Fibroblast of skin of back (primary cell): ENCODE measurements at regions not wholly inside any gene's neighbourhood (a gene's known extent, or its start where the extent isn't known, plus 50 kb on each side); places are given as distances from the start of the nearest gene placed in this dataset.
A peak's percentile ranks its signal among the peaks of the same experiment; 100 is the strongest.

Experiments used
- DNase-seq: peaks from one replicate; pipeline ENCODE4 v3.0.0-alpha.2; 2013

DNA sequence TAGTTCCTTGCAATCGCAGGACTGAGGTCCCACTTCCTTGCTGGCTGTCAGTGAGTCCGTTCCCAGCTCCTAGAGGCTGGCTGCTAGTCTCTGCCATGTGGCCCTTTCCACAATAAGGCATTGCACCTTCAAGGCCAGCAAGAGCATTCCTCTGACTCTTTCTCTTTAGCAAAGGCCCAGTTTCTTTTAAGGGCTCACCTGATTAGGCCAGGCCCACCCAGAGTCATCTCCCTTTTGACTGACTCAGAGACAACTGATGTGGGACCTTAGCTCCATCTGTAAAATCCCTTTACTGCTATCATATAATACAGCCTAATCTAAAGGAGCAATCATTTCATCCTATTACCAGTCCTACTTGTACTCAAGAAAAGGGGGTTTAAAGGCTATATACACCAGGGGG lies 278.2 kb downstream of the SLC4A3 start:
- DNase-seq: no peak

DNA sequence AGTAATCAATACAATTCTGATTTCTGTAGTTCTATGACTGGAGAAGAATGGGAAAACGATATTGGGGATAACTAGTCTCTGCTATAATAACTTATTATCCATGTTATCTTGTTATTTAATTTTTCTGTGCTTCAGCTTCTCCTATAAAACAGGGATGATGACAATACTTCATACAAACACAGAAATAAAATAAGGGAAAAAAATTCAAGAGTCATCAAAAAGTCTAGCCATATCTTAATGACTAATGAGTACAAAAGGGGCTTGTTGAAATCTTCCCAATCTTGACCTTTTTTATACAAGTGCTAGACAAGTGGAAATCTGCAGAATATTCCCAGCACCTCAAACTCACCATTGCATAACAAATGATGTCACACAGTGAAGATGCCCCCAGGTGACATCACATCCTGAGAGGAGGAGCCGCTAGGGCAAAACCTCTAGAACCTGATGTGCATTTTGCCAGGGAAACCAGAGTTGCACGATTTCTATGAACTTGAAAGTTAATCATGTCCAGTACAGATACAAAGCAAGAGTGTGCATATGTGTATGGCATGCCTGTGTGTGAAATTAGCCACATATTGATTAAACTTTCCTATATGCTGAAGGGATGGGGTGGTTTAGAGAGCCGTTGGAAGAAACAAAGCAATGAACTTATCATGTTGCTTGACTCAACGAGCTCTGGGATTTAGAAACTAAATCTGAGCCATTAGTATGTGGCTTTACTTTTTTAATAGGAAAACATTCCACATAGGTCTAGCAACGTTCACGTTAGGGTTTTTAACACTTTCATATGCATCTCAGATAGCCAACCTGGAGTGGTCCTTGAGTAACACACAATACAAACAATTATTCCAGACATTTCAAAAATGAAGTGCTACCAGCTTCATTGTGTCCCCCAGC lies 278.9 kb downstream of the SLC4A3 start:
- no peak for DNase-seq

GRCh38 chr2:219907011-219907365 lies 279.6 kb downstream of the SLC4A3 start:
- no peak for DNase-seq

DNA sequence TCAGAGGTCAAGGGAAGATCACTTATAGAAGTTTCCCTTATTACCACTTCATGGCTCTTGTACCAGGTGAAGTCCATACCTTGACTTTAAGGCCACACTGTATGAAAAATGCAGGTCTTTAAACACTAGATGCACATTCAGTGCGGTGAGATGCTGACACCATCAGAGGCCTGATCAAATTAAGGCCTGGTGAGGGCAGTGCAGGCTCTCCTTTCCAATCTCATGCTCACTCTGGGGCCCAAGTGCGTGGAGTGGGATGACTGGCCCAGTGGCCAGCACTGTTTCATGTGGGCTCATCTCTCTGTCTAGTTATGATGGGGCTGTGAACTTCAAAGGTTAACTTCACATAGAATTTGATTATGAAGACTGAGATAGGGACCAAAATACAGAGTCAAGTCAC lies 281.1 kb downstream of the SLC4A3 start:
- DNase-seq: no peak

- no peak for DNase-seq
Measured at GRCh38 chr2:219911541-219911940, 284.1 kb downstream of the SLC4A3 start.

DNA sequence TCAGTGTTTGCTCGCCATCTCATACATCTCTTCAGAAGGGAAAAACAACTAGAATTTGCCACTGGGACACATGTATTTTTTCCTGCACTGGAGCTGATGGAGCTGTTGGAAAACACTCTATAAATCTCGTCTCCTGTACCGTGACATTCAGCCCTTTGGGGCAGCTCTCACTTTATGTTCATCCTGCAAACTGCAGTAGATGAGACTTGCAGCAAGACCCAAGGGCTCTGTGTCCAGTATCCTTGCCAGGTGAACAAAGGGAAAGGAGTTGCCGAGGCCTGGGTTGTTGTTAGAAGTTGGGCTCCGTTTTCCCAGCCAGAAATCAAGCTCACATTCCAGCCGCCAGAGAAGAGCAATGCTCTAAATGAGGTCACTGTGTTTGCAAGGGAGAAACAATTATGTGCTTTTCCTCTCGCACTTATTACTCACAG lies 285.1 kb downstream of the SLC4A3 start:
- peak; percentile 50 for DNase-seq

DNA sequence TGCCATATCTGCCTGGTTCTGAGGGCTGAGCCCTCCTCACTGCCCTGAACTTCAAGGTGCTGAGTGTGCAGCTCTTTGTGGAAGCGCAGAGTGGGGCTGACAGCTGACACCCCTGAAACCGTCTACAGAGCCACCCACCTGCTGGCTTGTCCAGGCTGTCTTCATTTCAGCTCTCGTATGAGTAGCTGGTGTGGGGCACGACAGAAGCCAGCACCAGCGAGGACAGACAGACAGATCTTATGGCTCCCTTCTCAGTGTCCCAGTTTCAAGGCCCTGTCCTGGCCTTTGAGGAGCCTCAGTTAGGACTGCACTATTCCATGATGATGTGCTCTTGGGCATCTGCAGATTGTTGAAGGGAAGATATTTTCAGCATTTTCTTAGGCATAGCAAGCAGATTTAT lies 287.1 kb downstream of the SLC4A3 start:
- no peak for DNase-seq

GRCh38 chr2:219916281-219916680 lies 288.9 kb downstream of the SLC4A3 start:
- no peak for DNase-seq

GRCh38 chr2:219916726-219917440 lies 289.5 kb downstream of the SLC4A3 start:
- no peak for DNase-seq

DNA sequence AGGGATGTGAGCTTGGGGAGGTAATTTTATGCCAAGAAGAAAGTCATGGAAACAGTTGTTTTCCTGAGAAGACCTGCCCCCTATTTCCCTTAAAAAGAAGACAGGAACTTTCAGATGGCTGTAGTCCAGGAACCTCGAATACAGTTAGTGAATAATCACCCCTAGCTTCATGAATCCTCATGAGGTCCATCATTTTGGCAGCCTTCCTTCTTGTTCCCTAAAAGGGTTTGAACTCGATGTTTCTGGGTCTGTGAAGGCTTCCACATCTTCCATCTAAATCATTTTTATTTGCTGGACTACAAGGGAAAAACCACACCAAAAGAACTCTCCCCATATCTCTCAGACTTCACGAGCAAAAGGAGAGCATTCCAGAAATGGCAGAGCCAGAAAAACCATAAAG lies 290.8 kb downstream of the SLC4A3 start:
- no peak for DNase-seq

DNA sequence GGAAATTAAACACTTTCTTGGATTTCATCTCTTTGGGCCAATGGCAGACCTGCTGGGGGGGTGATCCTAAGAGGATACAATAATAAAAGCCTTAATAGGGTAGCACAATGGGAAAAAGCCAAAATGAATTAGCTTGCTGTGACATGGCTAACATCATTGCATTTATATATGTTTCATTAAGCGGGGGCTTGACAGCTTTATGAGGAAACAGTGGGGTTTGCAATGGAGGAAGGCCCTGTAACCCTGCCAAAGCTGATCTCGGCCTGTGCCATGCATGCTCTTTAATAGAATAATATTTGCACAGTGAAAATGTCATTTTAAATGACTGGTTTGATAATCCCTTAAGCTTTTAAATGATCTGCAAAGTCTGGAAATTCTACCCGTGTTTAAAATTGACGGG lies 291.5 kb downstream of the SLC4A3 start:
- DNase-seq: no peak

DNA sequence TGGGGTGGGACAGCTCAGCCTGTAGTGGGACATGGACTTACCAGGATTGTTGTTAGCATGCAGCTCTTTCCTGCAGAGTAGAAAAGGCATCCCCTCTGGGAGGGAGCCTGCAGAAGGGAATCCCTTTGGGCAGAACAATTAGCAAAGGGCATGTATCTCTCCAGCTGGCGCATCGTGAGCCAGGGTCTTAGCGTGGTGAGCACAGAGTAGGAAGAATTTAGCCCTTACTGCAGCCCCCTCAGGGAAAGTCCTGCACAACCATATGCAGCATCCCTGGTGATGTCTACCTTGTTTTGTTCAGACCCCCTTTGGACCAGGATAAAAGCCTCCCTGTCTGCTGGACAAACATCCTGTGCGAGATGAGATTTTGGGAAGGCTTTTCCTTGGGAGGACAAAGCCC lies 292.1 kb downstream of the SLC4A3 start:
- DNase-seq: no peak

GRCh38 chr2:219929835-219930234 lies 302.4 kb downstream of the SLC4A3 start:
- DNase-seq: no peak

GRCh38 chr2:219939647-219940046 lies 312.2 kb downstream of the SLC4A3 start:
- DNase-seq: no peak

GRCh38 chr2:219944866-219945265 lies 317.4 kb downstream of the SLC4A3 start:
- no peak for DNase-seq

DNA sequence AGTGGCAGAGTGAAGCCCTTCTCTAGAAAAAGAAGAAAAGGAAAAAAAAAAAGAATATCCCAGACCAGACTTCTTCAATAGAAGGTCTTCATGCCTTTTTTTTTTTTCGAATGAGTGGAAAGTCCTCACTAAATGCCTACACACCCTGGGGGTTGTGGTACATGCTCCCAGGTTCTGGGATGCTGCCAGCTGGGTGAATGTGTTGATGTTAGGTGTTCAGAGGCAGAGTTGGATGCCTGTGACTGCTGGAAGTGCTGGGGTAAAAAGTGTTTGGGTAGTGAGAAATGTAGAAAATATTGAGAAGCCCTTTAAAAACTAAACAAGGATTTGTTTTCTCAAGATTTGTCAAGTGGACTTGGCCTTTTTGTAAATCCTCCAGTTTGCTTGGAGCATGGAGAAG lies 318.6 kb downstream of the SLC4A3 start:
- DNase-seq: peak; percentile 15

- DNase-seq: no peak
Measured at GRCh38 chr2:219946529-219946928, 319.1 kb downstream of the SLC4A3 start.

- peak; percentile 62 for DNase-seq
Measured at GRCh38 chr2:219947575-219947974, 320.1 kb downstream of the SLC4A3 start.

DNA sequence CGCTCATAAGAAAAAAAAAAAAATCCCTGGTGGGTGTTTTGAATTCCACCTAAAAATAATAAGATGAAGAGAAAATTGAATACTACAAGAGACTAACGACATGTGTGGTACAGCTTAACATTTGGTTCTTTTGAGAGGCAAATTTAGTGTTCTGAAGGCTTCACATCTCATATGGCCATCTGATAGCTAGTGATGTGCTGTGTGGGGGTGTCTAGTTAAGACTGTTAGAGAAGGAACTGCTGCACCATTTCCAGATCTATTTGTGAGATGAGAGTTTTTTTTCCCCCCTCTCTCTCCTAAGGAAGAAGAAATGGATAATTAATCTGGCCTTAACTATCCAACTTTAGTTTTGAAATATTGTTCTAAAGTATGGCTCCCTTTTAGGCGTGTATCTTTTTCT lies 321.6 kb downstream of the SLC4A3 start:
- DNase-seq: no peak

DNA sequence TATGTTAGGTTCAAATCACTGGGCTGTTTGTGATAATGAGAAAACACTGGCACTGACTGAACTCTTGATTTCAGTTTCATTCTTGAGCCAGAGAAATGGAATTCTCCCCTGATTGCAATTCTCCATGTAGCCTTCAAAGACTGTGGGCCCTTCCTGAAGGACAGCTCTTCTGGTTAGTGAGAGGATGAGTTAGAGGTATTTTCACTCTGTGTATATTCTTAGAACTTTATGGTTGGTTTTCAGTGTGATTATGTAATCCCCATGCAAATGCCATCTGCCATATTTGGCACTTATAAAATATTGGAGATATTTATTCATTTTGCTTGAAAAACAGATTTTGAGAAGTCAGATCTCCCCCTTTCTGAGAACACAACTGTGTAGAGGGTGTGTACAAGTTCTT lies 323.7 kb downstream of the SLC4A3 start:
- no peak for DNase-seq

DNA sequence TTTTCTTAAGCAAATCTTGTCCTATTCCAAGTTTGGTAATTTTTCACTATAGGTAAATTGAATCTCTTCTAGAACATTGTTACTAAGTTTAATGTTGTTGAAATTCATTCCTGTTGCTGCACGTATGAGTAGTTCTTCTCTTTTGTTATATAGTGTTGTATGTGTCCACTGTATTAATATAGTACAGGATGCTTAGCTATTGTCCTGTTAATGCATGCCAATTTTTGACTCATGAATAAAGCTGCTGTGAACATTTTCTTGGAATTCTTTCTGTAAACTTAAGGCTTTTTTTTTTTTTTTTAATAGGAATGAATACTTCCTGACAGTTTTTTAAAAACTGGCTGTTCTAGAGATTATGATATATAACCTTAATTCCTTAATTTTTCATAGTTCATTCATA lies 326.9 kb downstream of the SLC4A3 start:
- DNase-seq: peak; percentile 42

GRCh38 chr2:219957820-219958219 lies 330.4 kb downstream of the SLC4A3 start:
- no peak for DNase-seq

GRCh38 chr2:219958941-219959340 lies 331.5 kb downstream of the SLC4A3 start:
- no peak for DNase-seq

DNA sequence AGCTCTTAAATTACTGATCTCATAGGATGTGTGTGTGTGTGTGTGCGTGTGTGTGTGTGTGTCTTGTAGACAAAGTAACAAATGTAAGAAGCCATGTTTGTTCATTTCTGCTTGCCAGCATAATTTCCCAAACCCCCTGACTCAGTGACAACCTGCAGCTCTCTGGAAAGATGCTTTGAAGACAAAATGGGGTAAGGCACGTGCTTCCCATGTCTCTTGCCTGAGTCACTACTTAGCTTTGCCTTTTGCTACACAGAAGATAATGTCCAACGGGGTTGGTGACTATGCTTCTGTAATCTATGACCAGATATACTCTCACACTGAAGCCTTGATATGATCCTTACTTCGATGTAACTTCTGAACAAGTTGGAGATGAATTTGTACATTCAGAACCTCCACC lies 332.0 kb downstream of the SLC4A3 start:
- no peak for DNase-seq
